Thymus (tissue), 11 donors: ENCODE measurements at regions not wholly inside any gene's neighbourhood (a gene's known extent, or its start where the extent isn't known, plus 50 kb on each side); places are given as distances from the start of the nearest gene placed in this dataset.
"Not testable (repeated sequence)": the region's sequence is repeated elsewhere in the genome, so short reads cannot be mapped to it uniquely, and the experiment has no call there.

Experiments used
- DNase-seq, 9 donors: peaks; one replicate each; pipeline ENCODE4 v3.0.0-alpha.2; 2013; ENCODE audit warnings: low spot score in 9 of 9, low read depth in 6 of 9, missing footprints in 1 of 9
- H3K27ac ChIP-seq, 2 donors: one replicate each; pipeline ENCODE4 v1.5.1; 2013; ENCODE audit warnings: control low read depth in 1 of 2, low read depth in 1 of 2, low read length in 1 of 2, mild to moderate bottlenecking in 1 of 2, moderate library complexity in 1 of 2
- H3K27me3 ChIP-seq, 2 donors: one replicate each; pipeline ENCODE4 v1.5.1; 2013; ENCODE audit warnings: low read length in 1 of 2; ENCODE audit not compliant: control insufficient read depth in 2 of 2, insufficient read depth in 1 of 2
- H3K36me3 ChIP-seq, 2 donors: one replicate each; pipeline ENCODE4 v1.5.1; 2013; ENCODE audit warnings: low read length in 1 of 2, mild to moderate bottlenecking in 1 of 2, moderate library complexity in 1 of 2; ENCODE audit not compliant: control insufficient read depth in 2 of 2, insufficient read depth in 2 of 2
- H3K4me1 ChIP-seq, 2 donors: one replicate each; pipeline ENCODE4 v1.5.1; 2013; ENCODE audit warnings: low read length in 2 of 2; ENCODE audit not compliant: control insufficient read depth in 2 of 2, insufficient read depth in 2 of 2
- H3K4me3 ChIP-seq, 2 donors: one replicate each; pipeline ENCODE4 v1.5.1; 2013; ENCODE audit warnings: low read length in 2 of 2, control low read depth in 1 of 2, mild to moderate bottlenecking in 1 of 2
- H3K9me3 ChIP-seq, 2 donors: one replicate each; pipeline ENCODE4 v1.5.1; 2013; ENCODE audit warnings: low read length in 1 of 2, mild to moderate bottlenecking in 1 of 2; ENCODE audit not compliant: control insufficient read depth in 2 of 2, insufficient read depth in 1 of 2
- WGBS: extraction: QIAGEN DNeasy Blood & Tissue Kit; methylation state at CpG from one replicate; pipeline ENCODE4 v1.1.7; 2013; 5-methylcytosine and 5-hydroxymethylcytosine counted together
- donor health status: healthy.

DNA sequence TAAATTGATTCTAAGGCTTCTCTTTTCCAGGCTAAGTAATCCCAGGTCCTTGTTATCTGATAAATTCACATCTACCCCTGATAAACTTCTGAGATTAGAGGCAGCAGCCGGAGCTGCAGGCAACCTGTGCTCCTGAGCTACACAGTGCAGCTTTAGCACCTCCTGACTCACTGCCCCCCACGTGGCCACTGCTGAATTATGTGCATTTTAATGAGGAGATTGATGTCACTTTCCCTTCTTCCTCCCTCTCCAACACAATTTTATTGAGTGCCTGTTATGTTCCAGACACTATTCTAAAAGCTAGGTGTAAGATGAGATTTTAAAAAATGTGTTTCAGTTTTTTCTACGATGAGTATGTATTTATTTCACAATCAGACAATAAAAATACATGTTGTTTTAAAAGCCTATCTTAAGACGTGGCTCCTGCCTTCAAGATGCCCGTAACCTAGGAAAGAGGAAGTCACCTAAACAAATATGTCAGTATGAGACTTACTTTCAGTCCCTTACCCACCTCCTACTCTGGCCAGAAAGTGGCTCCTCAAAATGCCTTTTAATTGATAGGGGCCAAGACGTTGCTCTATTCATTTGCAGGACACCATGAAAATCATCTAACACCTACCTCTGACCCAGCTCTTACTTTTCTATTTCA, 161.5 kb upstream of the PFN2 start:
- Histone ChIP-seq H3K4me3 (no peak overlapping the region), H3K4me1 (no peaks in the 10 kb centered on the region), H3K27me3 (no peaks in the 10 kb centered on the region), H3K9me3 (no peaks in the 10 kb centered on the region), H3K36me3 (no peaks in the 10 kb centered on the region), H3K27ac (no peak overlapping the region)
- WGBS: 71% methylated on average over 6 of the region's 6 CpGs
- no peak for DNase-seq

DNA sequence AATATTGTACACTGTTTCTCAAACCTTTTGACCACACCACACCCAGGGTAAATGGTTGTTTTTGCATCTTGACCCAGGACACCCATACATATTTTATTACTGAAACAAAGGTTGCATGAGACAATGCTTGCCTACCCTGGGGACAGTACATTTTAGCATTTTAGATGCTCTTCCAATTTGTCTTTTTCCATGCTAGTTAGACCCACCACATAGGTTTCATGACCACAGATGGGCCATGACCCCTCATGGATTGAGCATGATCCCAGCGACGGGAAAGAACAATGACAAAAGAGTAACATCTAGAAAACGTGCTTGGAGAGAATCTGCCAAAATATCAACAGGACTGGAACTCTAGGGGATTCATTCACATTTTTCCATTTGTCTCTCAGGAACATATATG, 161.0 kb upstream of the PFN2 start:
- H3K4me3 ChIP-seq: no peak overlapping the region
- no peaks in the 10 kb centered on the region for H3K36me3 ChIP-seq
- H3K27ac ChIP-seq: no peak overlapping the region
- no peak for DNase-seq
- no peaks in the 10 kb centered on the region for H3K27me3 ChIP-seq
- 99% methylated on average over 3 of the region's 3 CpGs for WGBS
- no peaks in the 10 kb centered on the region for H3K4me1 ChIP-seq
- H3K9me3 ChIP-seq: no peaks in the 10 kb centered on the region

DNA sequence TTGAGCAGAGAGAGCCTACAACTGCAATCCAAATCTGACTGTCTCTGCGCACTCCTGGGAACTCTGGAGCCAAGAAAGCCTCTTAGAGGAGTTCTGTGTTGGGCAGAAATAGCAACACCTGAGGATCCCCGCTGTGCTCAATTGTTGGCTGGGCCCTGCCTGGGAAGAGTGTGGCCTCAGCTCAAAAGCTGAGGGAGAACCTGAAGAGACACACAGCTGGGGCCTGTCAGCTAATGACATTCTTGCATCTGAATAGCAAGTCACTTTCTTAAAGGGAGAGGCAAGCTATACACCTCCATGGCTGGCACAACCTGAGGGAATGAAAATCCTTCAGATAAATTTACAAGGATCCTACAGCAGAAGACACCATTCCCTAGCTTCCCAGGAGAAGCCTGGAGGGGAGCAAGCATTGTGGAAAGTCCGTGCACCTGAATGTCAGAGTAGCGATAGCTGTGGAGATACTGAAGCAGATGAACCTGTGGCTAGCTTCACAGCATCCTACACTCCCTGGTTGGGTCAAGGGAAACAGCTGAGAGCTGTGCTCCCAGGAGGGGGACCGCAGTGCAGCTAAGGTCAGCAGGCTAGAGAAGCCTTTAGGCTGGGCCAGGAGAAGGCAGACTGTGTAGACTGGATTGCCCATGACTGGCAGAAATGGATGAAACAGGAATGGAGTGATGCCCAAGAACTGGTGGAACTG, 159.9 kb upstream of the PFN2 start:
- DNase-seq: no peak
- Histone ChIP-seq H3K4me3 (no peak overlapping the region), H3K27ac (no peak overlapping the region), H3K9me3 (no peaks in the 10 kb centered on the region), H3K4me1 (no peaks in the 10 kb centered on the region), H3K36me3 (no peaks in the 10 kb centered on the region), H3K27me3 (no peaks in the 10 kb centered on the region)
- 93% methylated on average over 5 of the region's 5 CpGs for WGBS

DNA sequence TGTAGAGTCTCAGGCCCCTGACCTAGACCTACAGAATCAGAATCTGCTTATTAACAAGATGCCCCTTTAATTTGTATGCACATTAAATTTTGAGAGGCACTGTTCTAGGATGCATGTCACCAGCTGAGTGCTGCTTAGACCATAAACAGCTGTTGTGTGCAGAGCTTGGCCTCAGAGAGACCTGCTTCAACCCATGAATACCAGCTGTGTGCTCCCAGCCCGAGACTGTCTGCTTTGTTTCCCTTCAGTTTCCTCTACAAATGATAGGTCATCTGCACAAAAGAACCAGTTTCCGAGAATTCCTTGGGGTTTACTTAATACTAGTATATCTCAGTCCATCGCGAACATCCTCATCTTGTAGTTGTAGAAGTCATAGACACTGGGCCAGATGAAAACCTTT, 158.5 kb upstream of the PFN2 start:
- DNase-seq: no peak
- WGBS: 96% methylated on average over 4 of the region's 4 CpGs
- Histone ChIP-seq H3K4me1 (no peaks in the 10 kb centered on the region), H3K36me3 (no peaks in the 10 kb centered on the region), H3K9me3 (no peaks in the 10 kb centered on the region), H3K4me3 (no peak overlapping the region), H3K27ac (no peak overlapping the region), H3K27me3 (no peaks in the 10 kb centered on the region)

DNA sequence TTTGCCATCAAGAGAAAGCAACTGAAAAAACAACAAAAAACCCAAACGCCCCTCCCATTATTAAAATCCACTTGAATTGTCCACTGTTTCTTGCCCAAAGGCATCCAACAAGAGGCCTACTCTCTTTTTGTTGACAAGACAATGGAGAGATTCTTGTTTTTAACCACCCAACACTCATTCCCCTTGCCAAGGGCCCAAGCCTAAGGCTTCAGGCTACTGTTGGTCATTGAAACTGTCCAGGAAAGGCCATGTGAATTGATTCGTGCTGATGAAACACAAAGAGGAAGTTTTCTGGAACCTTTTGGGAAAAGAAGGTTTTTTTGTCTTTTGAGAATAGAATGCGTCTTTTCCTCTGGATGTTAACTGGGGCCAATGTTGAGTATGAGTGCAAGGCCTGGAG, 157.4 kb upstream of the PFN2 start:
- no peak for DNase-seq
- H3K9me3 ChIP-seq: no peaks in the 10 kb centered on the region
- H3K4me3 ChIP-seq: no peak overlapping the region
- H3K27ac ChIP-seq: no peak overlapping the region
- no peaks in the 10 kb centered on the region for H3K4me1 ChIP-seq
- H3K27me3 ChIP-seq: no peaks in the 10 kb centered on the region
- no peaks in the 10 kb centered on the region for H3K36me3 ChIP-seq
- 60% methylated on average over 3 of the region's 3 CpGs for WGBS

DNA sequence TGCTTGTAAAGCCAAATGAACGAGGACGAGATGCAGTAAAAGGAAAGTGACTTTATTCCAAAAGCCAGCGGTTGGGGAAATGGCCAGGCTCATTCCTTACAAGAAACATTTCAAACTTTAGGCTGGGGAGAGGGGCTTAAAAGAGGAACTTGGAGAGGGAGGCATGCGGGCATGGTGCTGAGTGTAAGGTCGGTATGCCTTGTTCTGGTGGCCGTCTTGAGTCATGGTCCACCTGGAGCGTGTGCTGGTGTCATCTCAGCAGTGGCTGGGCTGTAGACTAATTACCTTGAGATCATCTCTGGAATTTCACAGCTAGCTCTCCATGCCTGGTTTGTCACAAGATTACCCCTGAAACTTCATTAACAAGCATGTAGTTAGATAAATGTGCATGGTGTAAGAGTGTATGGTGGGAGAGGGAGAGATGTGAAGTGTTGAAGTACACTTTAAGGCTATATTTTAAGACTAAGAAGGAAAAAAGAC, 156.4 kb upstream of the PFN2 start:
- H3K27me3 ChIP-seq: no peaks in the 10 kb centered on the region
- H3K4me1 ChIP-seq: no peaks in the 10 kb centered on the region
- no peak overlapping the region for H3K27ac ChIP-seq
- WGBS: 70% methylated on average over 7 of the region's 7 CpGs
- DNase-seq: no peak
- no peaks in the 10 kb centered on the region for H3K9me3 ChIP-seq
- no peaks in the 10 kb centered on the region for H3K36me3 ChIP-seq
- H3K4me3 ChIP-seq: no peak overlapping the region

DNA sequence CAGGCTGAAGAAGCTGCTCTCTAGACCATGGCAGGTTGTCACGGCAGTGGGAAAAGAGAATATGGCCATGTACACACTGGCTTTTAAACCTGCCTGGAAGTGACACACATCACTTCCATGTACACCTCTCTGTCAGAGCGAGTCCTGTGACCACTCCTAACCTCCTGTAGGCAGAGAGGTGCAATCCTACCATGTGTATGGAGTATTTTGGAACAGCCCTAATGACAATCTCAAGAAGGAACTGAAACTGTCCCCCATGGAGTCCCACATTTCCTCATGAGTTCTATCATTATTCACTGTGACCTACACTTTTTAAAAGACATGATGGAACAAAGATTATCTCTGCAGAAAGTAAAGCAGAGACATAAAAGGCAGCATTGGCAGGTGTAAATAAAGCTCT, 153.4 kb upstream of the PFN2 start:
- H3K4me1 ChIP-seq: no peaks in the 10 kb centered on the region
- no peaks in the 10 kb centered on the region for H3K27me3 ChIP-seq
- no peak for DNase-seq
- no peaks in the 10 kb centered on the region for H3K36me3 ChIP-seq
- WGBS: 91% methylated on average over 2 of the region's 2 CpGs
- H3K27ac ChIP-seq: no peak overlapping the region
- H3K9me3 ChIP-seq: no peaks in the 10 kb centered on the region
- H3K4me3 ChIP-seq: no peak overlapping the region

DNA sequence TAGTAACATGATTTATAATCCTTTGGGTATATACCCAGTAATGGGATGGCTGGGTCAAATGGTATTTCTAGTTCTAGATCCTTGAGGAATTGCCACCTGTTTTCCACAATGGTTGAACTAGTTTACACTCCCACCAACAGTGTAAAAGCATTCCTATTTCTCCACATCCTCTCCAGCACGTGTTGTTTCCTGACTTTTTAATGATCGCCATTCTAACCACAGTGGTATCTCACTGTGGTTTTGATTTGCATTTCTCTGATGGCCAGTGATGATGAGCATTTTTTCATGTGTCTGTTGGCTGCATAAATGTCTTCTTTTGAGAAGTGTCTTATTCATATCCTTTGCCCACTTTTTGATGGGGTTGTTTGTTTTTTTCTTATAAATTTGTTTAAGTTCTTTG, 152.6 kb upstream of the PFN2 start:
- not testable (repeated sequence) for DNase-seq
- 24% methylated on average over 2 of the region's 2 CpGs for WGBS

DNA sequence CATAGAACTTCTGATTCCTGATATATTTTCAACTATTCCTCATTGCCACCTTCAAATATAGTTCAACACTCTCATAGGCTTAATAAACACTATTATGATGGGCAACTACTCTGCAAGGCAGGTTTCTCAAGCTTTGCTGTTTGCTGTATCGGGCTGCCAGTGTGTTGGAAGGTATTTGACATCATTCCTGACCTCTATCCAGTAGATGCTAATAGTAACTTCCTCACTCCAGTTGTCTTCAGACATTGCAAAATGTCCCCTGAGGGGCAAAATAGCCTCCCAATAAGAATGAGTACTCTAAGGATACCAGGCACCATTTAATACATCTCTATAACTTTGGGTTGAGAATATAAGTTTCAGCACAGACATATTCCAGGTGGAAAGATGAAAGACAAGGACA, 147.5 kb upstream of the PFN2 start:
- Histone ChIP-seq H3K9me3 (no peaks in the 10 kb centered on the region), H3K27me3 (no peaks in the 10 kb centered on the region), H3K27ac (no peak overlapping the region), H3K4me1 (no peaks in the 10 kb centered on the region), H3K4me3 (no peak overlapping the region), H3K36me3 (no peaks in the 10 kb centered on the region)
- no peak for DNase-seq
- WGBS: 95% methylated on average over 1 of the region's 1 CpG

More for the DNA sequence above, 152.6 kb upstream of the PFN2 start:
- H3K36me3 ChIP-seq, H3K27me3 ChIP-seq, H3K4me1 ChIP-seq, H3K9me3 ChIP-seq, H3K27ac ChIP-seq, H3K4me3 ChIP-seq: not testable (repeated sequence)
